ENCODE measurements at regions not wholly inside any gene's neighbourhood (a gene's known extent, or its start where the extent isn't known, plus 50 kb on each side); places are given as distances from the start of the nearest gene placed in this dataset.

GRCh38 chr17:14452856-14453255, 152.0 kb downstream of the HS3ST3B1 start:
- intact Hi-C loops (cut with micrococcal nuclease) = no loop called here
- DNase-seq (ENCODE audit: low read depth, low spot score) (no peak), ATAC-seq (no peak)
- RAD21 ChIA-PET (ENCODE audit: low non-redundant PET in 1 of 2, low total read pairs in 2 of 2, uncharacterized antibody in 2 of 2, unreplicated experiment in 2 of 2) = no interaction called here
- Histone ChIP-seq H2AFZ (ENCODE audit: low read depth, low read length, poor library complexity, severe bottlenecking) (no peak overlapping the region), H3K79me2 (ENCODE audit: insufficient read depth, low read length) (no peaks in the 10 kb centered on the region), H3K36me3 (ENCODE audit: control insufficient read depth in 1 of 2, insufficient read depth in 2 of 2, low read length in 2 of 2) (no peaks in the 10 kb centered on the region), H3K9me3 (ENCODE audit: control insufficient read depth in 1 of 2, insufficient read depth in 1 of 2, low read depth in 1 of 2, low read length in 2 of 2) (no peaks in the 10 kb centered on the region), H3K9ac (ENCODE audit: low read length) (no peak overlapping the region), H3K27me3 (ENCODE audit: insufficient read depth, low read length) (no peaks in the 10 kb centered on the region), H3K4me3 (replicated peaks in 1 of 2; ENCODE audit: low read depth in 1 of 2, low read length in 2 of 2) (no peak overlapping the region), H3K4me2 (ENCODE audit: low read length) (no peak overlapping the region), H3K9me2 (ENCODE audit: insufficient read depth) (no peaks in the 10 kb centered on the region), H3K27ac (ENCODE audit: low read depth, low read length) (no peak overlapping the region), H3K4me1 (ENCODE audit: control insufficient read depth in 1 of 2, insufficient read depth in 2 of 2, low read length in 2 of 2) (no peaks in the 10 kb centered on the region), H4K20me1 (ENCODE audit: insufficient read depth) (no peaks in the 10 kb centered on the region)
- BruUV-seq (replicated peaks) = no TSS peak
- no peak for TF ChIP-seq CTCF (IDR thresholded peaks at IDR 0.05 in 2 of 3, conservative IDR thresholded peaks at IDR 0.05 in 1 of 3; ENCODE audit: borderline replicate concordance in 1 of 3, insufficient read depth in 1 of 3, low read depth in 2 of 3, low read length in 2 of 3)
- no peak for TF ChIP-seq ZNF274 (IDR thresholded peaks at IDR 0.05; ENCODE audit: low read depth, low read length)
- TF ChIP-seq ZBTB33 (IDR thresholded peaks at IDR 0.05; ENCODE audit: extremely low read depth, insufficient replicate concordance, low read length) = no peak
- no peak for TF ChIP-seq REST (IDR thresholded peaks at IDR 0.05; ENCODE audit: low read depth)
- TF ChIP-seq EZH2phosphoT487 (IDR thresholded peaks at IDR 0.05; ENCODE audit: borderline replicate concordance) = no peak
- no peak for TF ChIP-seq FOSL1 (IDR thresholded peaks at IDR 0.05; ENCODE audit: low read depth)
- no peak for TF ChIP-seq CEBPB (IDR thresholded peaks at IDR 0.05; ENCODE audit: low read depth)
- TF ChIP-seq ELF1 (IDR thresholded peaks at IDR 0.05; ENCODE audit: borderline replicate concordance, low read depth) = no peak
- TF ChIP-seq TCF7L2 (IDR thresholded peaks at IDR 0.05; ENCODE audit: borderline replicate concordance, extremely low read depth, insufficient read depth, insufficient read length) = no peak
- TF ChIP-seq POLR2A (IDR thresholded peaks at IDR 0.05; ENCODE audit: borderline replicate concordance, extremely low read depth, insufficient read depth, insufficient read length) = no peak
- POLR2A ChIA-PET = no interaction called here
- CTCF ChIA-PET = no interaction called here
